NOMO-1 treated with DMSO at 0.1 percent for 48 hours (cell line): ENCODE measurements at regions not wholly inside any gene's neighbourhood (a gene's known extent, or its start where the extent isn't known, plus 50 kb on each side); places are given as distances from the start of the nearest gene placed in this dataset.

Experiments
- DNase-seq: peaks from one replicate; lab custom pipeline; 2025; ENCODE audit not compliant: unreplicated experiment; lab: John Stamatoyannopoulos, UW

GRCh38 chr1:55747408-55747841 is 532.3 kb upstream of the USP24 start:
- no peak for DNase-seq

- DNase-seq = no peak
Observed at GRCh38 chr1:55746710-55747109, 531.5 kb upstream of the USP24 start.

- no peak for DNase-seq
Observed at GRCh38 chr1:55741516-55741915, 526.4 kb upstream of the USP24 start.

- no peak for DNase-seq
Observed at GRCh38 chr1:55735106-55735505, 519.9 kb upstream of the USP24 start.

GRCh38 chr1:55726994-55727393 is 511.8 kb upstream of the USP24 start:
- no peak for DNase-seq

- no peak for DNase-seq
Observed at GRCh38 chr1:55725378-55725777, 510.2 kb upstream of the USP24 start.

- no peak for DNase-seq
Observed at GRCh38 chr1:55724551-55725325, 509.6 kb upstream of the USP24 start.

- DNase-seq = no peak
Observed at GRCh38 chr1:55723001-55723400, 507.8 kb upstream of the USP24 start.

GRCh38 chr1:55720261-55720660 is 505.1 kb upstream of the USP24 start:
- no peak for DNase-seq

- no peak for DNase-seq
Observed at GRCh38 chr1:55718758-55719671, 503.9 kb upstream of the USP24 start.

GRCh38 chr1:55717111-55717510 is 501.9 kb upstream of the USP24 start:
- DNase-seq = no peak

GRCh38 chr1:55716610-55717009 is 501.4 kb upstream of the USP24 start:
- DNase-seq = no peak

- no peak for DNase-seq
Observed at GRCh38 chr1:55716151-55716550, 501.0 kb upstream of the USP24 start.

- DNase-seq = no peak
Observed at GRCh38 chr1:55714230-55714629, 499.1 kb upstream of the USP24 start.

GRCh38 chr1:55713516-55713915 is 498.4 kb upstream of the USP24 start:
- no peak for DNase-seq

- DNase-seq = no peak
Observed at GRCh38 chr1:55712148-55712547, 497.0 kb upstream of the USP24 start.

GRCh38 chr1:55708781-55709180 is 493.6 kb upstream of the USP24 start:
- no peak for DNase-seq

GRCh38 chr1:55707846-55708245 is 492.7 kb upstream of the USP24 start:
- DNase-seq = no peak

GRCh38 chr1:55707196-55707595 is 492.0 kb upstream of the USP24 start:
- DNase-seq = no peak

- peak; percentile 19 for DNase-seq
Observed at GRCh38 chr1:55706397-55706796, 491.2 kb upstream of the USP24 start.

- no peak for DNase-seq
Observed at GRCh38 chr1:55703726-55704363, 488.7 kb upstream of the USP24 start.

GRCh38 chr1:55702064-55702463 is 486.9 kb upstream of the USP24 start:
- no peak for DNase-seq
